ENCODE measurements at regions not wholly inside any gene's neighbourhood (a gene's known extent, or its start where the extent isn't known, plus 50 kb on each side); places are given as distances from the start of the nearest gene placed in this dataset.

DNA sequence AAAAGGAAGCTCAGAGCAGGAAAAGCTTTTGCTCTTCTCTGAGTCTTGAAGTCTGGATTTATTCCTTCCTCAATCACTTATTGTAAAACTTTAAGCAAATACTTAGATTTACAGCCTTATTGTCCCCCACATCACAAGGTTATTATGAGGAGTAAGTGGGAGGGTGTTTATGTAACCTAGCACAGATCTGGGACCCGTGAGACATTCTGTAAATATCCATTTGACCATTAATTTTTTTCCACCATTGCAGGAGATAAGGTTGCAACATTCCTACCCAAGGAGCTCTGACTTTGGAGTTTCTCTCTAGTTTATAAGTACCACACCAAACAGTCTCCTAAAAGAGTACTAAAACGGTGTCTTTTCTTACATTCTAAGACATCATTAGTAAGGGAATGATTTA lies 52.1 kb upstream of the CTIF start:
- TF ChIP-seq, protein P1, sequence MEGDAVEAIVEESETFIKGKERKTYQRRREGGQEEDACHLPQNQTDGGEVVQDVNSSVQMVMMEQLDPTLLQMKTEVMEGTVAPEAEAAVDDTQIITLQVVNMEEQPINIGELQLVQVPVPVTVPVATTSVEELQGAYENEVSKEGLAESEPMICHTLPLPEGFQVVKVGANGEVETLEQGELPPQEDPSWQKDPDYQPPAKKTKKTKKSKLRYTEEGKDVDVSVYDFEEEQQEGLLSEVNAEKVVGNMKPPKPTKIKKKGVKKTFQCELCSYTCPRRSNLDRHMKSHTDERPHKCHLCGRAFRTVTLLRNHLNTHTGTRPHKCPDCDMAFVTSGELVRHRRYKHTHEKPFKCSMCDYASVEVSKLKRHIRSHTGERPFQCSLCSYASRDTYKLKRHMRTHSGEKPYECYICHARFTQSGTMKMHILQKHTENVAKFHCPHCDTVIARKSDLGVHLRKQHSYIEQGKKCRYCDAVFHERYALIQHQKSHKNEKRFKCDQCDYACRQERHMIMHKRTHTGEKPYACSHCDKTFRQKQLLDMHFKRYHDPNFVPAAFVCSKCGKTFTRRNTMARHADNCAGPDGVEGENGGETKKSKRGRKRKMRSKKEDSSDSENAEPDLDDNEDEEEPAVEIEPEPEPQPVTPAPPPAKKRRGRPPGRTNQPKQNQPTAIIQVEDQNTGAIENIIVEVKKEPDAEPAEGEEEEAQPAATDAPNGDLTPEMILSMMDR (IDR thresholded peaks at IDR 0.05; ENCODE audit: low read depth, low read length, poor library complexity, severe bottlenecking): no peak
- no peak for TF ChIP-seq EZH2phosphoT487 (IDR thresholded peaks at IDR 0.05; ENCODE audit: borderline replicate concordance, low read length)

Measured in DOHH2 (cell line).